Lung (tissue), 11 donors: ENCODE measurements at regions not wholly inside any gene's neighbourhood (a gene's known extent, or its start where the extent isn't known, plus 50 kb on each side); places are given as distances from the start of the nearest gene placed in this dataset.
"Not testable (repeated sequence)": the region's sequence is repeated elsewhere in the genome, so short reads cannot be mapped to it uniquely, and the experiment has no call there.

Experiments used
- ATAC-seq: fragments of 200-7000 bp; cut with Tn5 transposase; one replicate; pipeline ENCODE4 v1.9.1; 2020; ENCODE audit warnings: moderate number of reproducible peaks; ENCODE audit not compliant: insufficient read depth, low FRiP score
- DNase-seq, 3 donors: peaks; one replicate each; pipeline ENCODE4 v3.0.0-alpha.2; 2013 to 2017
- H3K27ac ChIP-seq, 2 donors: one replicate each; pipeline ENCODE4 v1.5.1; 2013; ENCODE audit warnings: mild to moderate bottlenecking in 2 of 2, moderate library complexity in 2 of 2, control low read depth in 1 of 2, inconsistent platforms in 1 of 2, low read depth in 1 of 2, low read length in 1 of 2
- H3K27me3 ChIP-seq, 3 donors: one replicate each; pipeline ENCODE4 v1.5.1; 2013; ENCODE audit warnings: low read length in 2 of 3; ENCODE audit not compliant: control insufficient read depth in 3 of 3, insufficient read depth in 3 of 3
- H3K36me3 ChIP-seq, 4 donors: one replicate each; pipeline ENCODE4 v1.5.1; 2013; ENCODE audit warnings: low read length in 4 of 4, mild to moderate bottlenecking in 1 of 4, moderate library complexity in 1 of 4; ENCODE audit not compliant: control insufficient read depth in 4 of 4, insufficient read depth in 4 of 4
- H3K4me1 ChIP-seq, 5 donors: one replicate each; pipeline ENCODE4 v1.5.1; 2013; ENCODE audit warnings: low read length in 5 of 5, mild to moderate bottlenecking in 2 of 5, moderate library complexity in 1 of 5; ENCODE audit not compliant: control insufficient read depth in 5 of 5, insufficient read depth in 5 of 5
- H3K4me3 ChIP-seq: one replicate; pipeline ENCODE4 v1.5.1; 2013; ENCODE audit warnings: mild to moderate bottlenecking, control low read depth, moderate library complexity
- H3K9ac ChIP-seq, 2 donors: one replicate each; pipeline ENCODE4 v1.5.1; 2013; ENCODE audit warnings: low read length in 2 of 2, control low read depth in 1 of 2; ENCODE audit not compliant: insufficient read depth in 1 of 2
- H3K9me3 ChIP-seq, 4 donors: one replicate each; pipeline ENCODE4 v1.5.1; 2013; ENCODE audit warnings: low read length in 3 of 4, mild to moderate bottlenecking in 1 of 4, moderate library complexity in 1 of 4; ENCODE audit not compliant: control insufficient read depth in 4 of 4, insufficient read depth in 3 of 4
- WGBS, 2 donors: extraction: QIAGEN DNeasy Blood & Tissue Kit; methylation state at CpG; one replicate each; pipeline ENCODE4 v1.1.7; 2013; 5-methylcytosine and 5-hydroxymethylcytosine counted together
- TF ChIP-seq, protein P1 (sequence below): IDR thresholded peaks from 2 replicates; pipeline ENCODE4 v1.5.1; 2012; ENCODE audit warnings: mild to moderate bottlenecking; ENCODE audit errors: control extremely low read depth, extremely low read depth
- donor health status: control.
- donor health status: control.
- donor health status: Bipolar disorder and iron deficiency.
- donor health status: healthy.
- donor health status: DM: yes; HTN: yes; CAD: no.

DNA sequence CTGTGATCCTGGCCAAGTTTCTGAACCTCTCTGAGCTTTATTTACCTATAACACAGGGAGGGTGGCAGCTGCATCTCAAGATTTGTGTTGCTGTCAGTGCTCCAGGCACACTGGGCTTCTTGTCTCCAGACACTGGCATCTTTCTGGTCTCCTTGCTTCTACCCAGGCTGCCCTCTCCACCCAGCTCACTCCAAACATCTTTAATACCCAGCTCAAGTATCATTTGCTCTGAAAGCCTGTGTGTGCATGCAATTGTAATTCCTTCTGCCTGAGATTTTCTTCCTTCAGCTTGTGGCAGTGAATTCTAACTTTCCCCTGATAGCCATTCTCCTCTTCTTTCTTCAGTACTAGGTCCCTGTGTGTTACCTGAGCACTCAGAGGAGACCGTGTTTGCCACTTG is 50.7 kb upstream of the USP7 start:
- no peak overlapping the region for H3K4me3 ChIP-seq
- H3K9ac ChIP-seq = no peak overlapping the region
- H3K9me3 ChIP-seq = peaks cover 0 to 7% (median 3%) of the 10 kb centered on the region in 4 donors
- no peaks in the 10 kb centered on the region for H3K36me3 ChIP-seq
- ATAC-seq (no peak), DNase-seq (no peak)
- TF ChIP-seq, protein P1, sequence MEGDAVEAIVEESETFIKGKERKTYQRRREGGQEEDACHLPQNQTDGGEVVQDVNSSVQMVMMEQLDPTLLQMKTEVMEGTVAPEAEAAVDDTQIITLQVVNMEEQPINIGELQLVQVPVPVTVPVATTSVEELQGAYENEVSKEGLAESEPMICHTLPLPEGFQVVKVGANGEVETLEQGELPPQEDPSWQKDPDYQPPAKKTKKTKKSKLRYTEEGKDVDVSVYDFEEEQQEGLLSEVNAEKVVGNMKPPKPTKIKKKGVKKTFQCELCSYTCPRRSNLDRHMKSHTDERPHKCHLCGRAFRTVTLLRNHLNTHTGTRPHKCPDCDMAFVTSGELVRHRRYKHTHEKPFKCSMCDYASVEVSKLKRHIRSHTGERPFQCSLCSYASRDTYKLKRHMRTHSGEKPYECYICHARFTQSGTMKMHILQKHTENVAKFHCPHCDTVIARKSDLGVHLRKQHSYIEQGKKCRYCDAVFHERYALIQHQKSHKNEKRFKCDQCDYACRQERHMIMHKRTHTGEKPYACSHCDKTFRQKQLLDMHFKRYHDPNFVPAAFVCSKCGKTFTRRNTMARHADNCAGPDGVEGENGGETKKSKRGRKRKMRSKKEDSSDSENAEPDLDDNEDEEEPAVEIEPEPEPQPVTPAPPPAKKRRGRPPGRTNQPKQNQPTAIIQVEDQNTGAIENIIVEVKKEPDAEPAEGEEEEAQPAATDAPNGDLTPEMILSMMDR = no peak
- no peak overlapping the region for H3K27ac ChIP-seq
- H3K4me1 ChIP-seq = no peaks in the 10 kb centered on the region
- no peaks in the 10 kb centered on the region for H3K27me3 ChIP-seq
- 97 to 100% methylated on average over 1 of the region's 1 CpG for WGBS, 2 donors

DNA sequence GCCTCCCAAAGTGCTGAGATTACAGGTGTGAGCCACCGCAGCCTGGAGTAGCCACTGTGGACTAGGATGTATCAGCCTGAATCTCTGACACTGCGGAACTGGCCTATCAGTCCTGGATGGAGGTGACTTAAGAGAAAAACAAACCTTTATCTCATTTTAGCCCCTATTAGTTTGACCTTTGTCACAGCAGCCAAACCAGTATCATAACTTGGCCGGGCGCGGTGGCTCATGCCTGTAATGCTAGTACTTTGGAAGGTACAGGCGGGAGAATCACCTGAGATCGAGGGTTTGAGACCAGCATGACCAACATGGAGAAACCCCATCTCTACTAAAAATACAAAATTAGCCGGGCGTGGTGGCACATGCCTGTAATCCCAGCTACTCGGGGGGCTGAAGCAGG is 51.8 kb upstream of the USP7 start:
- H3K27me3 ChIP-seq = no peaks in the 10 kb centered on the region
- TF ChIP-seq, protein P1 = no peak
- H3K36me3 ChIP-seq = no peaks in the 10 kb centered on the region
- H3K4me3 ChIP-seq = no peak overlapping the region
- no peak overlapping the region for H3K9ac ChIP-seq
- DNase-seq = no peak
- no peak overlapping the region for H3K27ac ChIP-seq
- peaks cover 0 to 7% (median 3%) of the 10 kb centered on the region in 4 donors for H3K9me3 ChIP-seq
- no peak for ATAC-seq
- no peaks in the 10 kb centered on the region for H3K4me1 ChIP-seq
- WGBS, 2 donors = 97 to 99% methylated on average over 10 of the region's 10 CpGs

DNA sequence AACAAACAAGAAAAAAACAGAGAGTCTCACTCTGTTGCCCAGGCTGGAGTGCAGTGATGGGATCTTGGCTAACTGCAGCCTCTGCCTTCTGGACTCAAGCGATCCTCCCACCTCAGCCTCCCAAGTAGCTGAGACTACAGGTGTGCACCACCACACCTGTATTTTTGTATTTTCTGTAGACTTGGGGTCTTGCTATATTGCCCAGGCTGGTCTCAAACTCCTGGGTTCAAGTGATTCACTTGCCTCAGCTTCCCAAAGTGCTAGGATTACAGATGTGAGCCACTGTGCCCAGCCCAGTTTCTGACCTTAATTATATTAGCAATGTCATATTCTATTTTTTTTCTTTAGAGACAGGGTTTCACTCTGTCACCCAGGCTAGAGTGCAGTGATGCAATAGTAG is 52.3 kb upstream of the USP7 start:
- not testable (repeated sequence) for H3K27ac ChIP-seq, H3K4me3 ChIP-seq, H3K27me3 ChIP-seq, H3K9ac ChIP-seq, H3K4me1 ChIP-seq, DNase-seq, ATAC-seq, H3K9me3 ChIP-seq, H3K36me3 ChIP-seq
- 94 to 100% methylated on average over 1 of the region's 1 CpG for WGBS, 2 donors

DNA sequence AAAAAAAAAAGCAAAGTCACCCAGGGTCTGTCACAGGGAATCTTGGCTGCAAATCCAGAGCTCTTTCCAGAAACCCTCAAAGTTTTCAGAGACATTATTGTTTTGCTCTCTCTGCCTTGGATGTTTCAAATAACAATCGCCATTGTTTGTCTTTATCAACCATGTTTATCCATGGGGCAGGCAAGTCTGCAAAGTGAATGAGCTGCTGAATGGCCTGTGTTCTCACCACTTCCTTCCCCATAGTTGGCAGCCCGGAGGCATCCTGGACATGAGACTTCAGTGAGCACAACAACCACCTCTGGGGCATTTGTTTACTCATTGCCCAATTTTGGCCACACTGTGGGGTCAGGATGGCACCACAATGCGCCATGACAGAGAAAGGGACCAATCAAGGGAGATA is 53.1 kb upstream of the USP7 start:
- TF ChIP-seq, protein P1 = no peak
- no peak overlapping the region for H3K4me3 ChIP-seq
- H3K27me3 ChIP-seq = no peaks in the 10 kb centered on the region
- DNase-seq (no peak), ATAC-seq (no peak)
- H3K9ac ChIP-seq = no peak overlapping the region
- WGBS, 2 donors = 44 to 47% methylated on average over 3 of the region's 3 CpGs
- no peaks in the 10 kb centered on the region for H3K36me3 ChIP-seq
- no peak overlapping the region for H3K27ac ChIP-seq
- no peaks in the 10 kb centered on the region for H3K4me1 ChIP-seq
- peaks cover 0 to 7% (median 3%) of the 10 kb centered on the region in 4 donors for H3K9me3 ChIP-seq
